KOPT-K1 (cell line): ENCODE measurements at regions not wholly inside any gene's neighbourhood (a gene's known extent, or its start where the extent isn't known, plus 50 kb on each side); places are given as distances from the start of the nearest gene placed in this dataset.

ENCODE experiments used
- H3K27ac ChIP-seq: fragments of 200-600 bp; sonication (generic); 2 replicates; pipeline ENCODE4 v1.5.1; 2016; ENCODE audit warnings: antibody characterized with exemption, mild to moderate bottlenecking, low read depth, low read length; ENCODE audit not compliant: poor library complexity, severe bottlenecking
- H3K36me3 ChIP-seq: fragments of 200-600 bp; sonication (generic); 2 replicates; pipeline ENCODE4 v1.5.1; 2017; ENCODE audit warnings: antibody characterized with exemption, mild to moderate bottlenecking, low read length, moderate library complexity; ENCODE audit not compliant: insufficient read depth
- H3K9me3 ChIP-seq: fragments of 200-600 bp; sonication (generic); 2 replicates; pipeline ENCODE4 v1.5.1; 2017; ENCODE audit warnings: antibody characterized with exemption, low read length, mild to moderate bottlenecking; ENCODE audit not compliant: insufficient read depth, poor library complexity, severe bottlenecking

DNA sequence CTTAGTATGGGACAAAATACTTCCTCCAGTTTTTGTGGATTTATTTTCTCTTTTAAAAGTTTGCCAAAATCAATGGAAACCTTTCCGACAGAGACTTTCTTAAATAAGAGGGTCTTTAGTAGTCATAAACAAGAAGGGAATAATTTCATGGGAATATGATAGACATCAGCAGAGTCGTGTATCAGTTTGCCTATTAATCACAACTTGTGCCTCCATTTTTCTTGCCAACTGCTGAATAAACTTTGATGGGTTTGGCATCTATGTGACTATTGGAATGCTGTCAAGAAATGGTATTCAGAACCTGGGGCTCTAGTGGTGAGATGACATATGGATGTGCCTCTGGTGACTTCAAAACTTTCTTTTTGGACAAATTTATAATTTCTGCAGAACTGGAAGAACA lies 1668.2 kb downstream of the MAT2B start:
- H3K36me3 ChIP-seq: no peaks in the 10 kb centered on the region
- no peak overlapping the region for H3K27ac ChIP-seq
- H3K9me3 ChIP-seq: no peaks in the 10 kb centered on the region

DNA sequence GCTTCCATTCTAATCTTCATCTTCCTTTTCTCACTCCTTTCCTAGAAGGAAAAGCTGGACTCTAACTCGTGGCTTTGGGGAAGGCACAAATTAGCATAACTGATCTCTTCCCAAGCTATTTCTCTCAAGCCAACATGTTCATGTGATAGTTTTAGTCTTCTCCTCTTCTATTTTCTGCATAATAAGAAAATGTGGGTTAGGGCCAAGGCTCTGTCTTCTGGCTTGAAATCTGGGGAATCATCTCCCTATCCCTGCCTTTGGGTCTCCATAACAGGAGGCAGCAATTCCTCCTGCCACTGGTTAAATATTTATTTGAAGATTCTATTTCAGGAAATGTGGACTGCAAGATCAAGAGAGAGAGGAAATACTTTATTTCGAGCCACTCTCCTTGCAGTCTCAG lies 1669.6 kb downstream of the MAT2B start:
- H3K27ac ChIP-seq: no peak overlapping the region
- no peaks in the 10 kb centered on the region for H3K36me3 ChIP-seq
- no peaks in the 10 kb centered on the region for H3K9me3 ChIP-seq

DNA sequence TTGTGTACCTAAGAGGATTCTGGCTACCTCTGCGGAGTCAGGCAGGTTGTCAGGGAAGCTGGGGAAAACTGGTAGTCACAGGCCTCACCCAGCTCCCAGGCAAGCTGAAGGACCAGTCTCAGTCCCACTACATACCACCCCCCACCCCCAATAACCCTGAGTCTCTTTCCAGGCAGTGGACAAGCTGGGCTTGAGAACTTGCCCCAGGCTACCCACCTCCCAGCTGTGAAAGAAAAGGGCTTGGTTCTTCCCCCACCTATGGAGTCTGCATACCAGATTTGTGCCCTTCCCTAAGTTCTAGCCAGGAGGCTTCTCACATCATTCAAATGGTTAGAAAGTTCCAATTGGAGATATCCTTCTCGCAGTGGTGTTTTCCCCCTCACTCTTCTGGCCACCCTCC lies 1678.8 kb downstream of the MAT2B start:
- Histone ChIP-seq H3K36me3 (no peaks in the 10 kb centered on the region), H3K9me3 (no peaks in the 10 kb centered on the region), H3K27ac (no peak overlapping the region)

DNA sequence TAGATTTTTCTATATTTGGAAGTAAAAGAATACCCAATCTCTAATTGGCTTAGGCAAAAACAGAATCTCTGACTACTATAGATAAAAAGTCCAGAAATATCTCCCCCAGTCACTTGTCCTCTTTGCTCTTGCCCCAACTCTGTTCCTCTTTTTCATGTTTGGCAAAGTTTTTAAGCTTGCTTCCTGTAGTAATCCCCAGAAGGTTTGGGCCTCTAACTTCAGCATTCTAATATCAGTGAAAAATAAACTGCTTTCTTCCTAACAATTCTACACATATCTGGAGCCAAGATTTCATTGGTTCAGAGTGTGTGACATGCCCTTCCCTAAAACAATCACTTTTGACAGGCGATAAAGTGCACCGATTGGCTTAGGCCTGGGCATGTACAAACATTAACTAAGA lies 1680.3 kb downstream of the MAT2B start:
- Histone ChIP-seq H3K9me3 (no peaks in the 10 kb centered on the region), H3K36me3 (no peaks in the 10 kb centered on the region), H3K27ac (no peak overlapping the region)

DNA sequence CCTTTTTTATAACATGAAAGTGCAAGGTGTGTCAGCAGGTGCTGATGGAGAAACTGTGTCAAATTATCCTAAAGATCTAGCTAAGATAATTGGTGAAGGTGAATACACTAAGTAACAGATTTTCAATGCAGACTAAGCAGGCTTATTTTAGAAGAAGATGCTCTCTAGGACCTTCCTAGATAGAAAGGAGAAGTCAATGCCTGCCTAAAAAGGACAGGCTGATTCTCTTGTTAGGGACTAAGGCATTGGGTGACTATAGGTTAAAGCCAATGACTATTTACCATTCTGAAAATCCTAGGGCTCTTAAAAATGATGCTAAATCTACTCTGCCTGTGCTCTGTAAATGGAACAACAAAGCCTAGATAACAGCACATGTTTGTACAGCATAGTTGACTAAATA lies 1682.4 kb downstream of the MAT2B start:
- Histone ChIP-seq H3K9me3 (no peaks in the 10 kb centered on the region), H3K36me3 (no peaks in the 10 kb centered on the region), H3K27ac (no peak overlapping the region)

DNA sequence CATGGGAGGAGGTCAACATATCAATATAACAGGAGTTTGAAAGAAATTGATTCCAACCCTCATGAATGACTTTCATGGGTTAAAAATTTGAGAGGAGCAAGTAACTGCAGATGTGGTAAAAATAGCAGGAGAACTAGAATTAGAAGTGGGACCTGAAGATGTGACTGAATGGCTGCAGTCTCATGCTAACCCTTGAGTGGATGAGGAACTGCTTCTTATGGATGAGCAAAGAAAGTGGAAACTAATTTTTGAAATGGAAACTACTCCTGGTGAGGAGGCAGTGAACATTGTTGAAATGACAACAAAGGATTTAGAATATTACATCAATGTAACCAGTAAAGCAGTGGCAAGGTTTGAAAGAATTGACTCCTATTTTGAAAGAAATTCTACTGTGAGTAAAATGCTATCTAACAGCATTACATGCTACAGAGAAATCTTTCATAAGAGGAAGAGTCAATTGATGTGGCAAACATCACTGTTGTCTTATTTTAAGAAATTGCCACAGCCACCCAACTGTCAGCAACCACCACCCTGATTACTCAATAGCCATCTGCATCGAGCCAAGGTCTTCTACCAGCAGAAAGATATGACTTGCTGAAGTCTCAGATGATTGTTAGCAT lies 1683.2 kb downstream of the MAT2B start:
- Histone ChIP-seq H3K36me3 (no peaks in the 10 kb centered on the region), H3K27ac (no peak overlapping the region), H3K9me3 (no peaks in the 10 kb centered on the region)

DNA sequence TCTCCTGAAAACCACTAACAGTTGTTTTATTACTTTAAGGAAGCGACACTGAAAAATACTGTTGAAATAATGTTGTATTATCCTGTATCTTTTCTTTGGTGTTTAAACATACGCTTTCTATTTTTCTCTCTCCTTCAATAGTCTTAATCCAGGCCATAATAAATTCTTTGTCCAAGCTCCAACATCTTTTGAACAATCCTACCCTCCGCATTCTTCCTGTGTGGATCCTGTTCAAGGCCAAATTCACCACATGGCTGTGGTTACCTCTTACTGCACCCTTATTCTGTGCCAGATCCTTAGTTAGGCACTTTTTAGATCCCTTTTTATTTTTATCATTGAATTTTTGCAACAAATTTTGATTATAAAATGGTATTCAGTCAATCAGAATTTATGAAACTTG lies 1691.5 kb downstream of the MAT2B start:
- Histone ChIP-seq H3K36me3 (no peaks in the 10 kb centered on the region), H3K9me3 (no peaks in the 10 kb centered on the region), H3K27ac (no peak overlapping the region)

DNA sequence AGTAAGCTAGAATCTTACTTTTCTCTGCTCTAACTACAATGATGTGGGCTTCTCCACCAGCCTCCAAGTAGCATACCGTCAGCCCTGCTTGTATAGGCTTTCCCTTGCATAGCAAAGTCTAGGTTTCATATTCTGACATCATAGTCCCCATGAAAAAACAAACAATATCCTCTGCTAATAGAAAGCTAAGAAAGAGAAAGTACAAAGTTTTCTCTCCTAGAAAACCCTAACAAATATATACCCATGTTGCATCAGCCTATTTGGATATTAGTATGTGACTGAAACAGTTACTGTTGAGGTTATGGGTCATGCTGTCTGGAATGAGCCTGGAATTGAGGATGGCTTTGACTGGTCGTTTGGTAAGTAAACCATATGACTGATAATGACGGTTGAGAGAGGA lies 1696.0 kb downstream of the MAT2B start:
- H3K9me3 ChIP-seq: no peaks in the 10 kb centered on the region

DNA sequence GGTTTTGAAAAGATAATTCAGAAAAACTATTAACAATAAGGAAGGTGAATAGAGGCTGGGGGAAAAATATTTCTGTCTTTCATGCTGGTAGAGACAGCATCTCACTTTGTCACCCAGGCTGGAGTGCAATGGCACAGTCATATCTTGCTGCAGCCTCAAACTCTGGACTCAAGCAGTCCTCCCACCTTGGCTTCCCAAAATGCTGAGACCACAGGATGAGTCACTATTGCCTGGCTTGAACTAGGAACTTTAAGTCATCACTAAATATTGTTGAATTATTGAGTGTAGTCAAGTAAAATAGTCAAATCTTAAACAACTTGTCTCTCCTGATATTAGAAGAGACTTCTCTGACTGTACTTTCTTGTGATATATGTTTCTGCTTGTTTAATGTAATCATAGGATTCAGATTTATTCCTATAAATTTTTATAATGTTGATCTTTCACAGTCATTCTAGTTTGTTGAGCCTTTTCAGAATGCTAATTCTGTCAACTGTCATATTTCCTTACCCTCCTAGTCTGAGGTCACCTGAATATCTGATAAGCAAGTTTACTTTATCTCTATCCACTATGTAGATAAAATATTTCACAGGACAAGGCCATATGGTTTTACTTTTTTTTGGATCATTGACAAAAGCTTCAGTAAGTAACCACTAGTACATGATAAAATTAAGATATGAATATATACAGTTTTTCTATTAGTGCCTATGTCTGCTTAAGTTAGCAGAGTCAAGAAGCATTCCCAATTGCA lies 1696.5 kb downstream of the MAT2B start:
- H3K9me3 ChIP-seq: no peaks in the 10 kb centered on the region
- no peaks in the 10 kb centered on the region for H3K36me3 ChIP-seq
- H3K27ac ChIP-seq: no peak overlapping the region

More for the DNA sequence above, 1696.0 kb downstream of the MAT2B start:
- H3K27ac ChIP-seq: no peak overlapping the region
- H3K36me3 ChIP-seq: no peaks in the 10 kb centered on the region

DNA sequence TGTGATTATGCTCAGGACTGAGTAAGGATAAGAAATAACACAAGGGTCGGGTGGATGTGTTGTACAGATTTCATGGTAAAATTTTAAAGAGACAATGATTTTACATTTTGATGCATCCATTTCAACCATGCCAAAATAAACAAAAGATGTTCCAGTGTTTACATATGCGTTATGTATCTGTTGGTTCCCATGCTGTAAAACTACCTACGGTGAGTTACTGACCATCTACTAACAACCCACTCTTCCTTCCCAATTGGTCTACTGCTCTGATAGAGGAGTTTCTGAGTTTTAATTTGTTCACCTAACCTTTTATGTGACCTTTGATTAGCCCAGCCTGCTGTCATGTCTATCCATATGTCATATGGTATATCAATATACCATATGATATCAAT lies 1697.1 kb downstream of the MAT2B start:
- no peaks in the 10 kb centered on the region for H3K36me3 ChIP-seq
- no peak overlapping the region for H3K27ac ChIP-seq

DNA sequence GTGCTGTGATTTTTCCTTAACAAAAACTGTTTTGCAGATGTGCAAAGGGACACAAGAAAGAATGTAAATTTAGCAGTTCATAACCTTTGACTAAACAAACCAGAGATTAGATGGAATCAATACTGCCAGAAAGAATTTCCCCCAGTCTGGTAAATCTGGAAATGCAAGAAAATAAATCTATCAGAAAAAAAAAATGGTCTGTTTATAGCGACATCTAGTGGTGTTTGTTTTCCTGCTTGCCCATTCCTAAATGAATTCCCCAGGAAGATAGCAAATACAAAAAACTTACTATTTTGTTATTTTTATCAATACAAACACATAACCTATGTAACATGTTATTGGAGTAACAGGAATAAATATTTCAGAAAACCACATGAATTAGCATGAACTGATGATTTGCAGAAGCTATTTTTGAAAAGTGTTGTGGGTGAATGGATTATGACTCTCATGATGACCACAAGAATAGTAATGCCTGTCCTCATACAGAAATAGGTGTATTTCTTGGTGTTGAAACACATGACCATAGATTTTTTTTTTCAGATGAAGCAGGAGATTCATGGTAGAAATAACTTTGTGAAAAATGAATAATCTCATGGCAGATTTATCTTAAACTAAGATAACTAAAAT lies 1703.8 kb downstream of the MAT2B start:
- Histone ChIP-seq H3K27ac (no peak overlapping the region), H3K36me3 (no peaks in the 10 kb centered on the region), H3K9me3 (no peaks in the 10 kb centered on the region)

More for the DNA sequence above, 1697.1 kb downstream of the MAT2B start:
- H3K9me3 ChIP-seq: no peaks in the 10 kb centered on the region

DNA sequence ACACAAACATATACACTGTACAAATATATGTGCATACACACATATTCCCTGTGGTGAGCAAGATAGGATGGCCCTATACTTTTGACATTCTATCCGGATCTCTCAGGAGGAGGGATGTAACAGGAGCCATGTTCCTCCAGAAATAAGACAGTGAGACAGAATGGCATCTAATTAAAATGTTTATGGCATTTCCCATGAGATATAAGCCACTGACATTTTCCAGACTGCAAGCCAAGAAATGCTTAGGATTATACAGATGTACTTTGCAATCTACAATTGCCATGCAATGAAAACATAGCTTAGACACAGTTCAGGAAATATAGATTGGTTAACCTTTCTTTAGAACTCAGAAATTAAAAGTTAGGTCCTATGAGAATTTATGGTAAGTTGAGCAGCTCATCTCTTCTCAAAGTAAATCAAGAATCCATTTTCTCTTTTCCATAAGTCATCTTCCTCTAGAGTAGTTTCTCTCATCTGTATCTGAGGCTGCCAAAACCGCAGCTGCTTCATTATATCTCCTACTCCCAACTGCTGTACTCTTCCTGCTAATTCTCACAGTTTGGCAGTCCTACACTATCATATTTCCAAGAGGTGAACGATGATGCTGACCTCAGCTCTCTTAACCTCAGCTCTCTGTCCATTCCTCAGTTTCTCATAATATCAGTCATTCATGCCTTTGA lies 1719.1 kb downstream of the MAT2B start:
- no peaks in the 10 kb centered on the region for H3K9me3 ChIP-seq
- H3K36me3 ChIP-seq: no peaks in the 10 kb centered on the region
- H3K27ac ChIP-seq: no peak overlapping the region

DNA sequence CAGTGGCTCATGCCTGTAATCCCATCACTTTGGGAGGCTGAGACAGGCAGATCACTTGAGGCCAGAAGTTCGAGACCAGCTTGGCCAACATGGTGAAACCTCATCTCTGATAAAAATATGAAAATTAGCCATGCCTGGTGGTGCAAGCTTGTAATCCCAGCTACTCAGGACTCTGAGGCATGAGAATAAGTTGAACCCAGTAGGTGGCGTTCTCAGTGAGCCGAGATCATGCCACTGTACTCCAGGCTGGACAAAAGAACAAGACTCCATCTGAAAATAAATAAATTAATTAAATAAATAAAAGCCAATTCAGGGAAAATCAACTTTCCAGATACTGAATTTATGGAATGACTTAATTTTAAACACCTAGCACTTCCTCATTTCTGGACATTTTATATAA lies 1722.1 kb downstream of the MAT2B start:
- Histone ChIP-seq H3K36me3 (no peaks in the 10 kb centered on the region), H3K9me3 (no peaks in the 10 kb centered on the region), H3K27ac (no peak overlapping the region)

DNA sequence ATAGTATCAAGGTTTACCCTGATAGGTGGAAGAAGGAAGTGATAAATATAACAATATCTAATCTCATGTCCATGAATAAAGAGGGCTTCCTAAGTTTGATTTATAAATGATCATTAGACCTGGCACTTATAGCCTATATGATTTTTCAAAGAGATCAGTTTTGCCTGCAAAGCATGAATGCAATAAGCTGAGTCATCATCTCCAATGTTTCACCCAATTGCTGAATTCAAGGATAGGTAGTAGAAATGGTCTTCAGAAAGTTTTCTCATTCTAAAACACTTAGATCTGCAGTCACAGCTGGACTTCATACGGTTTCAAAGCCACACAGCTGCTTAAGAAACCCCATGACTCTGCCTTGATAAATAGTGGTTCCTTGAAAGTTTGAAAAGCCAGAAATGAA lies 1722.8 kb downstream of the MAT2B start:
- Histone ChIP-seq H3K36me3 (no peaks in the 10 kb centered on the region), H3K27ac (no peak overlapping the region), H3K9me3 (no peaks in the 10 kb centered on the region)

DNA sequence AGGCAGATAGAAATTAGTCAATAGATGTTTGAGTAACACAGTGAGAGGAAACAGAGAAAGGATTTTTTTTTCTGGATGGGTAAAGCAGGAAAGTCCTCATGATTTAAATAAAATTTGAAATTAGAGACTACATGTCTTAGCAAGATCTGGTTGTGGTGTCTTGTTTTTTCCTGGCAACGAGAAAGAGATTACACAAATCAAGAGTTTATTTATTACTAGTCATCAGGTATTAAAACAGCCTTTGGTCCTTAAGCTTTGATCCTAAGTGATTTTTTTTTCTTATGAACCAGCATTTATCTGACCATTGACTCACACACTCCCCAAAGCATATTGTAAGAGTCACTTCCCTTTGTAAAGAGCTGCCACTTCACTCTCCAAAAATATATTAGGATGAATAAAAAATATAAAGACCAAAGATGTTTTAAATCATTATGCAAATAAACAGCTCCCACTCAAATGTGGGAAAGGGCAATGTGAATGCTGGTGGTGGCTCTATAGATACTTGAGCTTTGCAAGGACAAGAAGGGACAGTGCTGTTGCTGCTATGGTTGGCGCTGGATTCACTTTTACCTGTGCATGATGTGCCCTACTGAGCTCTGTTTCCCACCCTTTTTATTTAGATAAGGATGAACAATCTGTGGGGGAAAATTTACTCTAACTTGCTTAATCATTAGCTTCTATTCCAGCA lies 1726.5 kb downstream of the MAT2B start:
- Histone ChIP-seq H3K9me3 (no peaks in the 10 kb centered on the region), H3K27ac (no peak overlapping the region), H3K36me3 (no peaks in the 10 kb centered on the region)
